ENCODE measurements at regions not wholly inside any gene's neighbourhood (a gene's known extent, or its start where the extent isn't known, plus 50 kb on each side); places are given as distances from the start of the nearest gene placed in this dataset.

GRCh38 chr20:4573564-4574355 is 112.5 kb upstream of the PRNP start:
- Histone ChIP-seq H3K79me2 (ENCODE audit: control insufficient read depth in 1 of 2, insufficient read depth in 2 of 2, low read length in 2 of 2) (no peaks in the 10 kb centered on the region), H3K79me1 (ENCODE audit: low read depth, low read length) (no peaks in the 10 kb centered on the region), H2AK5ac (ENCODE audit: low read depth, low read length) (no peak overlapping the region), H3K4me1 (replicated peaks in 1 of 4; ENCODE audit: control insufficient read depth in 3 of 4, insufficient read depth in 4 of 4, low read length in 3 of 4) (peaks cover 0 to 3% (median 1%) of the 10 kb centered on the region in 4 experiments; a peak in 2 of 7 replicates), H3K18ac (ENCODE audit: extremely low read depth, low read length) (no peak overlapping the region), H3K23ac (ENCODE audit: insufficient read length) (no peak overlapping the region), H2BK20ac (ENCODE audit: low read length) (no peak overlapping the region), H2BK12ac (ENCODE audit: low read depth, low read length) (no peak overlapping the region), H2BK120ac (replicated peaks; ENCODE audit: low read depth, low read length) (no peak overlapping the region), H3K4ac (replicated peaks; ENCODE audit: insufficient read length, low read depth, low read length) (no peak overlapping the region), H3K27ac (ENCODE audit: low read depth, low read length) (no peak overlapping the region), H2BK5ac (ENCODE audit: low read depth, low read length) (no peak overlapping the region), H3K23me2 (ENCODE audit: low read depth, low read length) (no peaks in the 10 kb centered on the region), H3K9ac (replicated peaks in 1 of 4; ENCODE audit: extremely low read depth in 1 of 4, low read depth in 3 of 4, low read length in 3 of 4) (no peak overlapping the region), H3K36me3 (ENCODE audit: control insufficient read depth in 2 of 4, insufficient read depth in 4 of 4, low read length in 3 of 4) (no peaks in the 10 kb centered on the region; a peak in 1 of 8 replicates), H2BK15ac (ENCODE audit: low read length) (no peak overlapping the region), H4K20me1 (replicated peaks in 1 of 2; ENCODE audit: control insufficient read depth in 1 of 2, insufficient read depth in 2 of 2, low read length in 2 of 2) (no peaks in the 10 kb centered on the region), H4K8ac (ENCODE audit: extremely low read depth, insufficient read depth, low read length) (no peak overlapping the region), H3K56ac (replicated peaks; ENCODE audit: insufficient read length, low read depth, low read length) (no peak overlapping the region), H2AFZ (ENCODE audit: low read length) (peak overlapping the region; percentile 99), H3K4me3 (ENCODE audit: extremely low read depth in 1 of 4, insufficient read depth in 2 of 4, low read depth in 3 of 4, low read length in 4 of 4) (no peak overlapping the region), H4K5ac (ENCODE audit: insufficient read length, low read depth, low read length) (no peak overlapping the region), H3K27me3 (replicated peaks in 1 of 4; ENCODE audit: control insufficient read depth in 3 of 4, extremely low read depth in 1 of 4, insufficient read depth in 3 of 4, low read length in 3 of 4) (peaks cover 0 to 1% (median 0%) of the 10 kb centered on the region in 4 experiments; a peak in 1 of 7 replicates), H3K9me3 (ENCODE audit: insufficient read depth in 2 of 2, low read depth in 1 of 2, low read length in 1 of 2) (peaks cover 0 to 2% of the 10 kb centered on the region in 2 experiments; a peak in 1 of 4 replicates), H4K91ac (replicated peaks; ENCODE audit: insufficient read length, low read length) (no peak overlapping the region), H3K4me2 (ENCODE audit: insufficient read depth in 1 of 2, low read depth in 2 of 2, low read length in 2 of 2) (no peak overlapping the region), H3K14ac (ENCODE audit: insufficient read length) (no peak overlapping the region)
- CTCF ChIA-PET (ENCODE audit: partially characterized antibody) = interaction anchor here (7.5 kb wide), 1 partner anchor 9 kb away, joined by 65 read pairs; no protein-coding TSS in a partner anchor
- FAIRE-seq (no peak), DNase-seq (ENCODE audit: low read depth in 1 of 2, low spot score in 2 of 2) (no peak)
- WGBS, 2 experiments (ENCODE audit: extremely low coverage in 1 of 2, insufficient coverage in 1 of 2, insufficient read length in 1 of 2, insufficient replicate concordance in 2 of 2, low coverage in 1 of 2, low lambda C conversion rate in 2 of 2, missing lambda C conversion rate in 1 of 2) = 72% methylated on average over 7 of the region's 8 CpGs; no CpG with 5 or more reads in 1 of the 2 experiments
- POLR2A ChIA-PET (ENCODE audit: partially characterized antibody) = no interaction called here
- TF ChIP-seq EGR1 (IDR thresholded peaks at IDR 0.05; ENCODE audit: borderline replicate concordance, low read depth, low read length) = no peak
- TF ChIP-seq TEAD4 (IDR thresholded peaks at IDR 0.05; ENCODE audit: low read depth, low read length) = no peak
- TF ChIP-seq SP1 (IDR thresholded peaks at IDR 0.05; ENCODE audit: low read depth, low read length) = no peak
- no peak for TF ChIP-seq BCL11A (IDR thresholded peaks at IDR 0.05; ENCODE audit: low read depth in 2 of 2, low read length in 2 of 2)
- no peak for TF ChIP-seq JUN (IDR thresholded peaks at IDR 0.05; ENCODE audit: low read depth, low read length)
- TF ChIP-seq SIN3A (conservative IDR thresholded peaks at IDR 0.05 in 1 of 2, IDR thresholded peaks at IDR 0.05 in 1 of 2; ENCODE audit: low read depth in 1 of 2, low read length in 2 of 2) = no peak
- no peak for TF ChIP-seq KDM5A (IDR thresholded peaks at IDR 0.05; ENCODE audit: low read length)
- TF ChIP-seq SAP30 (IDR thresholded peaks at IDR 0.05; ENCODE audit: insufficient read depth, insufficient replicate concordance, low read length) = no peak
- TF ChIP-seq EZH2 (IDR thresholded peaks at IDR 0.05; ENCODE audit: low read depth, low read length, severe bottlenecking) = no peak
- no peak for TF ChIP-seq KDM1A (IDR thresholded peaks at IDR 0.05; ENCODE audit: borderline replicate concordance, low read length)
- TF ChIP-seq SIX5 (IDR thresholded peaks at IDR 0.05; ENCODE audit: low read depth, low read length) = no peak
- TF ChIP-seq SP4 (IDR thresholded peaks at IDR 0.05; ENCODE audit: low read length) = no peak
- TF ChIP-seq GTF2F1 (IDR thresholded peaks at IDR 0.05; ENCODE audit: borderline replicate concordance, low read depth, low read length) = no peak

Measured in H1 (cell line).